A549 (cell line): ENCODE measurements at regions not wholly inside any gene's neighbourhood (a gene's known extent, or its start where the extent isn't known, plus 50 kb on each side); places are given as distances from the start of the nearest gene placed in this dataset.

ENCODE experiments used
- ATAC-seq, 2 experiments: fragments of 200-7000 bp in 1 of 2; fragments of >200 bp in 1 of 2; cut with Nextera tagmentation in 1 of 2; cut with Tn5 transposase in 1 of 2; 3 replicates each; pipeline versions ENCODE4 v1.8.0 to v1.9.1; 2018 to 2020; ENCODE audit warnings: mild to moderate bottlenecking in 1 of 2, moderate library complexity in 1 of 2
- CTCF ChIA-PET: fragments of 300-600 bp; sonication (Branson Sonifier 250); formaldehyde crosslinking; extraction: SDS; loops from one replicate; lab custom pipeline; 2021; ENCODE audit warnings: antibody characterized with exemption, inconsistent platforms; lab: Yijun Ruan, JAX
- POLR2A ChIA-PET: fragments of 350-600 bp; formaldehyde crosslinking; extraction: SDS; loops from one replicate; lab custom pipeline; 2021; ENCODE audit warnings: antibody characterized with exemption, inconsistent platforms; lab: Yijun Ruan, JAX
- DNase-seq, 2 experiments: peaks; one replicate each; pipeline versions ENCODE4 v3.0.0 to v3.0.0-alpha.2; 2011 to 2016; ENCODE audit warnings: low read depth in 1 of 2, low spot score in 1 of 2
- FAIRE-seq: peaks from 2 replicates; lab custom pipeline; 2011; peaks lifted over from hg19 to GRCh38; lab: Jason Lieb, UNC
- H3K27ac ChIP-seq, 2 experiments: fragments of >200 bp; sonication (Bioruptor Twin); formaldehyde crosslinking; 3 replicates each; pipeline ENCODE4 v1.5.1; 2016 to 2017
- H3K4me1 ChIP-seq: fragments of >200 bp; sonication (Bioruptor Twin); formaldehyde crosslinking; 3 replicates; pipeline ENCODE4 v1.6.1; 2016
- H3K4me2 ChIP-seq: fragments of >200 bp; sonication (Bioruptor Twin); formaldehyde crosslinking; 3 replicates; pipeline ENCODE4 v1.6.1; 2016
- H3K4me3 ChIP-seq: fragments of >200 bp; sonication (Bioruptor Twin); formaldehyde crosslinking; 3 replicates; pipeline ENCODE4 v1.5.1; 2016
- H3K9me3 ChIP-seq: fragments of >200 bp; sonication (Bioruptor Twin); formaldehyde crosslinking; 3 replicates; pipeline ENCODE4 v1.6.1; 2016
- CEBPB ChIP-seq, 2 experiments: fragments of >200 bp in 1 of 2; sonication (Bioruptor Twin) in 1 of 2; formaldehyde crosslinking in 1 of 2; IDR thresholded peaks; 2 replicates each; pipeline ENCODE4 v1.6.1; 2012 to 2016
- CHD2 ChIP-seq: fragments of 150-350 bp; IDR thresholded peaks from 2 replicates; pipeline ENCODE4 v1.6.1; 2014; ENCODE audit warnings: low read length; ENCODE audit not compliant: partially characterized antibody
- EHF ChIP-seq: fragments of 250-450 bp; sonication (Bioruptor Pico); IDR thresholded peaks from 2 replicates; pipeline ENCODE4 v1.5.0; 2020; ENCODE audit warnings: mild to moderate bottlenecking
- FOSL2 ChIP-seq, 2 experiments: fragments of 450-650 bp in 1 of 2; fragments of >200 bp in 1 of 2; sonication (Bioruptor Twin) in 1 of 2; formaldehyde crosslinking; IDR thresholded peaks; 2 replicates each; pipeline versions ENCODE4 v1.5.0 to v1.6.1; 2016 to 2020; ENCODE audit warnings: mild to moderate bottlenecking in 1 of 2, moderate library complexity in 1 of 2
- GATA3 ChIP-seq: IDR thresholded peaks from 2 replicates; pipeline ENCODE4 v1.6.1; 2012; ENCODE audit warnings: borderline replicate concordance
- HEYL ChIP-seq: fragments of 250-450 bp; sonication (Bioruptor Pico); IDR thresholded peaks from 2 replicates; pipeline ENCODE4 v1.8.0; 2021; ENCODE audit warnings: mild to moderate bottlenecking, moderate library complexity
- HOXB13 ChIP-seq: fragments of 250-450 bp; sonication (Bioruptor Pico); IDR thresholded peaks from 2 replicates; pipeline ENCODE4 v1.5.0; 2020; ENCODE audit warnings: low read depth, mild to moderate bottlenecking, moderate library complexity
- JUN ChIP-seq, 2 experiments: fragments of >200 bp; sonication (Bioruptor Twin); formaldehyde crosslinking; IDR thresholded peaks; 2 replicates in 1 of 2; 3 replicates in 1 of 2; pipeline ENCODE4 v1.6.1; 2016 to 2017
- MAFK ChIP-seq: fragments of 450-650 bp; IDR thresholded peaks from 2 replicates; pipeline ENCODE4 v1.6.1; 2014; ENCODE audit not compliant: partially characterized antibody
- MYC ChIP-seq: IDR thresholded peaks from 2 replicates; pipeline ENCODE4 v1.6.1; 2012; ENCODE audit warnings: mild to moderate bottlenecking, inconsistent platforms, low read length, improper control_type of control experiment, borderline replicate concordance
- NFE2L2 ChIP-seq: fragments of 150-350 bp; conservative IDR thresholded peaks from 2 replicates; pipeline ENCODE4 v1.6.1; 2014; ENCODE audit warnings: low read length
- NPAS2 ChIP-seq: fragments of 250-450 bp; sonication (Bioruptor Pico); IDR thresholded peaks from 2 replicates; pipeline ENCODE4 v1.8.0; 2022; ENCODE audit warnings: mild to moderate bottlenecking, moderate library complexity, borderline replicate concordance
- POLR2AphosphoS2 ChIP-seq: conservative IDR thresholded peaks from 2 replicates; pipeline ENCODE4 v1.6.1; 2012; ENCODE audit warnings: low read length, improper control_type of control experiment, inconsistent platforms
- RAD21 ChIP-seq, 2 experiments: fragments of >200 bp in 1 of 2; sonication (Bioruptor Twin) in 1 of 2; formaldehyde crosslinking in 1 of 2; IDR thresholded peaks in 1 of 2; conservative IDR thresholded peaks in 1 of 2; 2 replicates in 1 of 2; 3 replicates in 1 of 2; pipeline ENCODE4 v1.6.1; 2012 to 2018; ENCODE audit warnings: inconsistent platforms in 1 of 2
- RARB ChIP-seq: fragments of 250-450 bp; sonication (Bioruptor Pico); IDR thresholded peaks from 2 replicates; pipeline ENCODE4 v1.8.0; 2021; ENCODE audit warnings: mild to moderate bottlenecking, moderate library complexity
- RCOR1 ChIP-seq: fragments of 150-350 bp; IDR thresholded peaks from 2 replicates; pipeline ENCODE4 v1.6.1; 2014; ENCODE audit warnings: antibody characterized with exemption, low read length, low read depth
- SMC3 ChIP-seq: fragments of >200 bp; sonication (Bioruptor Twin); formaldehyde crosslinking; IDR thresholded peaks from 3 replicates; pipeline ENCODE4 v1.6.1; 2018; ENCODE audit warnings: inconsistent platforms
- ZC3H11A ChIP-seq: fragments of 450-650 bp; IDR thresholded peaks from 2 replicates; pipeline ENCODE4 v1.6.1; 2014; ENCODE audit warnings: antibody characterized with exemption, mild to moderate bottlenecking
- ZSCAN20 ChIP-seq: fragments of 250-450 bp; sonication (Bioruptor Pico); IDR thresholded peaks from 2 replicates; pipeline ENCODE4 v1.8.0; 2022; ENCODE audit warnings: mild to moderate bottlenecking, moderate library complexity
- WGBS: methylation state at CpG from one replicate; pipeline ENCODE4 v1.1.6; 2017; ENCODE audit errors: missing lambda C conversion rate; 5-methylcytosine and 5-hydroxymethylcytosine counted together
- TF ChIP-seq, protein P1 (sequence below): fragments of 450-650 bp; IDR thresholded peaks from 2 replicates; pipeline ENCODE4 v1.6.1; 2014; ENCODE audit warnings: antibody characterized with exemption
- TF ChIP-seq, protein P2 (sequence below): fragments of 250-450 bp; sonication (Bioruptor Pico); IDR thresholded peaks from 2 replicates; pipeline ENCODE4 v1.5.0; 2020; ENCODE audit warnings: low read depth, mild to moderate bottlenecking, moderate library complexity
- TF ChIP-seq, protein P3 (sequence below): fragments of >200 bp; sonication (Bioruptor Twin); formaldehyde crosslinking; IDR thresholded peaks from 2 replicates; pipeline ENCODE4 v1.6.1; 2016
- TF ChIP-seq, protein P4 (sequence below): IDR thresholded peaks from 2 replicates; pipeline ENCODE4 v1.6.1; 2012; ENCODE audit warnings: low read depth, borderline replicate concordance

DNA sequence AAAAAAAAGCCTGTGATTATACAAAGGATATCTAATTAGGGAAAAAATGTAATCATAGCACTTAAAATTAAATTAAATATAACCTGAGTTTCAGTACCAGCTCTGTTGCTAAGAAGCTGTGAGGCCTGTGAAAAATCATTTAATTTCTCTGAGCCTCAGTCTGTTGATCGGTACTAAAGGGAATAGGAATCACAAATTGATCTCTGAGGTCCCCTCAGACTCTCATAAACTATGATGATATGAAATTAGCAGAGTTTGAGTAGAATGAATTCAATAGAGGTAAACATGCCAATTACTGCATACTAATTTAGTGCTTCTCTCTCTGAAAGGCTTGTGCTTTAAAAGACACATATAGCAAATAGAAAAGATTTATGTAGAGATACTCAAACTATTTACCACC lies 416.8 kb upstream of the NCAM2 start:
- CTCF ChIA-PET, result interaction anchor here (0.6 kb wide), 1 partner anchor 64 kb away, joined by 3 read pairs; no protein-coding TSS in a partner anchor

DNA sequence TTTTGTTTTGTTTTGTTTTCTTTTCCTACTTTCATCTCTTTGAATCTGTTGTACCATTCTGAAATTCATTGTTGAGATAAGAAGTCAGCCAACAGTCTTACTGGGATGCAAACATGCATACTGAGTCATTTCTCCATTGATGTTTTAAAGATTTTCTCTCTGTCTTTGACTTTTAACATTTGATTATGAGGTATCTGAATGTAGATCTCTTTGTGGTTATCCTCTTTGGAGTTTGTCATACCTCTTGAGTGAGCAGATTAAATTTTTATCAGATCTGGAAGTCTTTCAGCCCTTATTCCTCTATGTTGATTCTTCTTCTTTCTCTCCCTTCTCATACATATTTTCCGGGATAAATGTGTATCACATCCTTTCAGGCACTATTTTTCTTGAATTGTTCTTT lies 406.9 kb upstream of the NCAM2 start:
- no peak overlapping the region for H3K27ac ChIP-seq
- no peak overlapping the region for H3K4me3 ChIP-seq
- POLR2A ChIA-PET, result no interaction called here
- no peak for FAIRE-seq
- H3K4me2 ChIP-seq, result no peak overlapping the region
- 0% methylated on average over 1 of the region's 1 CpG for WGBS
- CTCF ChIA-PET, result no interaction called here
- no peak for ATAC-seq
- DNase-seq, result no peak
- no peak for TF ChIP-seq GATA3
- TF ChIP-seq, protein P1, sequence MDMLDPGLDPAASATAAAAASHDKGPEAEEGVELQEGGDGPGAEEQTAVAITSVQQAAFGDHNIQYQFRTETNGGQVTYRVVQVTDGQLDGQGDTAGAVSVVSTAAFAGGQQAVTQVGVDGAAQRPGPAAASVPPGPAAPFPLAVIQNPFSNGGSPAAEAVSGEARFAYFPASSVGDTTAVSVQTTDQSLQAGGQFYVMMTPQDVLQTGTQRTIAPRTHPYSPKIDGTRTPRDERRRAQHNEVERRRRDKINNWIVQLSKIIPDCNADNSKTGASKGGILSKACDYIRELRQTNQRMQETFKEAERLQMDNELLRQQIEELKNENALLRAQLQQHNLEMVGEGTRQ, result no peak
- no peak for TF ChIP-seq POLR2AphosphoS2
- no peak for TF ChIP-seq JUN (IDR thresholded peaks at IDR 0.05)
- TF ChIP-seq, protein P2, sequence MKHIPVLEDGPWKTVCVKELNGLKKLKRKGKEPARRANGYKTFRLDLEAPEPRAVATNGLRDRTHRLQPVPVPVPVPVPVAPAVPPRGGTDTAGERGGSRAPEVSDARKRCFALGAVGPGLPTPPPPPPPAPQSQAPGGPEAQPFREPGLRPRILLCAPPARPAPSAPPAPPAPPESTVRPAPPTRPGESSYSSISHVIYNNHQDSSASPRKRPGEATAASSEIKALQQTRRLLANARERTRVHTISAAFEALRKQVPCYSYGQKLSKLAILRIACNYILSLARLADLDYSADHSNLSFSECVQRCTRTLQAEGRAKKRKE (CRISPR knock-in tag), result no peak
- no peaks in the 10 kb centered on the region for H3K9me3 ChIP-seq
- H3K4me1 ChIP-seq, result no peaks in the 10 kb centered on the region

More for the DNA sequence above, 416.8 kb upstream of the NCAM2 start:
- FAIRE-seq (no peak), ATAC-seq (no peak), DNase-seq (no peak)
- POLR2A ChIA-PET, result no interaction called here
- WGBS, result 0% methylated on average over 1 of the region's 1 CpG
- no peak overlapping the region for H3K4me3 ChIP-seq
- no peaks in the 10 kb centered on the region for H3K9me3 ChIP-seq
- TF ChIP-seq EHF (no peak), ZC3H11A (no peak)
- no peak overlapping the region for H3K4me2 ChIP-seq
- H3K4me1 ChIP-seq, result no peaks in the 10 kb centered on the region
- H3K27ac ChIP-seq, result no peak overlapping the region

DNA sequence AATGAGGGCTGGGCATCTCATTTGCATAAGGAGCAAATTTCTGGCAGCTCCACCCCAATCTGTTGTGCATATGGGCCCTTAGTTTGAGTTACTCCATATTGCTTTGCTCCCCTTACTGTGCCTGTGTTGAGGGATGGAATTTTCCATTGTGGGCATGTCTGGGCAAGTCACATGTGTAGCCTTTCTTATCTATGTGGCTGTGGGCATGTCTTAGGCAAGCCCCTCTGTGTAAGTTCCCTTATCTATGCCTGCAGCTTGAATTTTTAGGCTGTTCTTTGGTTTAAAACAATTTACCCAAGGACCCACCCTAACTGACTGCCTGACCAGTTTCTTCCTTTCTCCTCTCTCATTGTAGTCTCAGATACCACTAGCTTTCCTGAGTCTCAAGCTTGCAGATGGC lies 405.7 kb upstream of the NCAM2 start:
- ChIA-PET CTCF (no interaction called here), POLR2A (no interaction called here)
- TF ChIP-seq RCOR1 (no peak), ZSCAN20 (CRISPR knock-in tag) (no peak), HEYL (CRISPR knock-in tag) (no peak), HOXB13 (no peak), CHD2 (no peak), MYC (no peak), GATA3 (no peak)
- TF ChIP-seq, protein P1, result no peak
- Histone ChIP-seq H3K4me1 (no peaks in the 10 kb centered on the region), H3K4me3 (no peak overlapping the region), H3K9me3 (no peaks in the 10 kb centered on the region), H3K4me2 (no peak overlapping the region), H3K27ac (no peak overlapping the region)
- no peak for FAIRE-seq
- no peak for ATAC-seq
- no peak for DNase-seq

DNA sequence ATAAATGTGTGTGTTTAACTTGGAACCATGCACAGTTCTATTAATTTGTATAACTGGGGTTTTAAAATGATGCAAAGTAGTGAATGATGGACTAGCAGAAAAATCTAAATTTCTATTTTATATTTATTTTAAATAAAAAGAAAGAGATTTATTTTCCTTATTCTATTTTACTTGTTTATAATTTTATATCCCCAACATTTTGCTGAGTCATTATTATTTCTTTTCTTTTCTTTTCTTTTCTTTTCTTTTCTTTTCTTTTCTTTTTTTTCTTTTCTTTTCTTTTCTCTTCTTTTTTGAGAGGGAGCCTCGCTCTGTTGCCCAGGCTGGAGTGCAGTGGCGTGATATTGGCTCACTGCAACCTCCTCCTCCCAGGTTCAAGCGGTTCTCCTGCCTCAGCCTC lies 395.0 kb upstream of the NCAM2 start:
- ATAC-seq, result no peak
- WGBS, result 8% methylated on average over 2 of the region's 3 CpGs
- H3K4me2 ChIP-seq, result no peak overlapping the region
- TF ChIP-seq MAFK (peak; percentile 34), RAD21 (conservative IDR thresholded peaks at IDR 0.05 in 1 of 2, IDR thresholded peaks at IDR 0.05 in 1 of 2) (no peak)
- no peak for FAIRE-seq
- no peak for DNase-seq
- H3K27ac ChIP-seq, result no peak overlapping the region
- H3K4me3 ChIP-seq, result no peak overlapping the region
- POLR2A ChIA-PET, result no interaction called here
- no peaks in the 10 kb centered on the region for H3K9me3 ChIP-seq
- no peaks in the 10 kb centered on the region for H3K4me1 ChIP-seq
- CTCF ChIA-PET, result interaction anchor here (0.6 kb wide), 1 partner anchor 1011 kb away, joined by 3 read pairs; no protein-coding TSS in a partner anchor

DNA sequence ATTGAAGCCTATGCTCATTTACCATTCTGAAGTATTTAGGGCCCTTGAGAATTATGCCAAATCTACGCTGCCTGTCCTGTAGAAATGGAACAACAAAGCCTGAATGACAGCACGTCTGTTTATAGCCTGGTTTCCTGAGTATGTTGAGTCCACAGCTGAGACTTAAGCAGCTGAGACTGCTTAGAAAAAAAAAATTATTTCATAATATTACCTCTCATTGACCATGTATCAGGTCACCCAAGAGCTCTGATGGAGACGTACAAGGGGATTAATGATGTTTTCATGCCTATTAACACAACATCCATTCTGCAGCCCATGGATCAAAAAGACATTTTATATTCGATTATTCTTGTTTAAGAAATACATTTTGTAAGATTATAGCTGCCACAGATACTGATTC lies 387.2 kb upstream of the NCAM2 start:
- POLR2A ChIA-PET, result no interaction called here
- FAIRE-seq (no peak), DNase-seq (no peak), ATAC-seq (no peak)
- Histone ChIP-seq H3K4me1 (no peaks in the 10 kb centered on the region), H3K9me3 (no peaks in the 10 kb centered on the region), H3K27ac (no peak overlapping the region), H3K4me2 (no peak overlapping the region), H3K4me3 (no peak overlapping the region)
- WGBS, result 1% methylated on average over 4 of the region's 4 CpGs
- CTCF ChIA-PET, result no interaction called here
- TF ChIP-seq, protein P3, sequence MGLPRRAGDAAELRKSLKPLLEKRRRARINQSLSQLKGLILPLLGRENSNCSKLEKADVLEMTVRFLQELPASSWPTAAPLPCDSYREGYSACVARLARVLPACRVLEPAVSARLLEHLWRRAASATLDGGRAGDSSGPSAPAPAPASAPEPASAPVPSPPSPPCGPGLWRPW, result no peak
- TF ChIP-seq NFE2L2 (no peak), RARB (no peak), CEBPB (IDR thresholded peaks at IDR 0.05) (no peak), SMC3 (no peak), HOXB13 (no peak), NPAS2 (CRISPR knock-in tag) (no peak), FOSL2 (IDR thresholded peaks at IDR 0.05) (no peak), FOSL2 (CRISPR knock-in tag; IDR thresholded peaks at IDR 0.05) (no peak)
- TF ChIP-seq, protein P4, sequence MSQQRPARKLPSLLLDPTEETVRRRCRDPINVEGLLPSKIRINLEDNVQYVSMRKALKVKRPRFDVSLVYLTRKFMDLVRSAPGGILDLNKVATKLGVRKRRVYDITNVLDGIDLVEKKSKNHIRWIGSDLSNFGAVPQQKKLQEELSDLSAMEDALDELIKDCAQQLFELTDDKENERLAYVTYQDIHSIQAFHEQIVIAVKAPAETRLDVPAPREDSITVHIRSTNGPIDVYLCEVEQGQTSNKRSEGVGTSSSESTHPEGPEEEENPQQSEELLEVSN, result no peak
